NB4 (cell line): ENCODE measurements at regions not wholly inside any gene's neighbourhood (a gene's known extent, or its start where the extent isn't known, plus 50 kb on each side); places are given as distances from the start of the nearest gene placed in this dataset.

ENCODE experiments used
- DNase-seq: peaks from one replicate; pipeline ENCODE4 v3.0.0; 2010; ENCODE audit warnings: low read depth
- H3K4me3 ChIP-seq: one replicate; pipeline ENCODE4 v1.5.1; 2011; ENCODE audit warnings: mild to moderate bottlenecking, low read depth, low read length, moderate library complexity
- MYC ChIP-seq: IDR thresholded peaks from 2 replicates; pipeline ENCODE4 v1.6.1; 2011; ENCODE audit warnings: low read depth, low read length
- POLR2A ChIP-seq: IDR thresholded peaks from 2 replicates; pipeline ENCODE4 v1.6.1; 2011; ENCODE audit warnings: mild to moderate bottlenecking; ENCODE audit not compliant: insufficient read length; ENCODE audit errors: extremely low read depth
- TF ChIP-seq, protein P1 (sequence below): IDR thresholded peaks from one replicate; pipeline ENCODE4 v1.5.1; 2012; ENCODE audit warnings: low read depth, low read length
- TF ChIP-seq, protein P2 (sequence below): IDR thresholded peaks from 2 replicates; pipeline ENCODE4 v1.6.1; 2011; ENCODE audit warnings: low read depth, low read length

DNA sequence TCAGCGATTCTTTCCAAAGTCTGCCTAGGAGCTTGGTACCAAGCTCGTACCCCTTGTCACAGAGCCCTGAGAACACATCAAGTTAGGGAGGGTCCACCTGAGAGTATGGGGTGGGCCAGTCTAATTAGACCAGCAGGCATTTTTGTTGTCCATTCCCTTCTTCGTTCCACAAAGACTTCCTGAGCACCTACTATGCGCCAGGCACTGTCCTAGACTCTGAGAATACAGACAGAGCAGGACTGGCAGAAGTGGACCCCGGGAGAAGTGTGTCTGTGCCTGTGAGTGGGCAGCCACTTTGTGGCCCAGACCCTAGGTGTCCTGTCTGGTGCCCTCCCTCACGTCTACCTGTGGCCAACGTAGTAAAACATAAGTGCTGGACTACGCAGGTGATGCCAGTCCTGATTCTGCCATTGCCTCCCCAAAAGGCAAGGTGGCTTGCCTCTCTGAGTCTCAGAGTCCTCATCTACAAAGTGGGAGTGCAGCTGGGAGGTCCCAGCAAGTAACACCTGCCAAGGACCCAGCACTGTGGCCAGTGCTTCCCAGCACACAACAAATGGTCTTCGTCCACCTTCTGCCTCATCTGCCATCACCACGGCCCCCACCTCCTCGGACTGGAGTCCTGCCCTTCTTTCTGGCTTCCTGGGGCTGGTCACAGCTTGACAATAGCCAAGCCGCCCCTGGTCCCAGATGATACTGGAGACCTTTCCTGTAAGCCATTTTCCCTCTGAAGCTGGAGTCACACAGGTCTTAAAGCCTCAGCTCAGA, 54.3 kb upstream of the DUSP5 start:
- no peak for DNase-seq
- TF ChIP-seq MYC, result no peak
- TF ChIP-seq, protein P1, sequence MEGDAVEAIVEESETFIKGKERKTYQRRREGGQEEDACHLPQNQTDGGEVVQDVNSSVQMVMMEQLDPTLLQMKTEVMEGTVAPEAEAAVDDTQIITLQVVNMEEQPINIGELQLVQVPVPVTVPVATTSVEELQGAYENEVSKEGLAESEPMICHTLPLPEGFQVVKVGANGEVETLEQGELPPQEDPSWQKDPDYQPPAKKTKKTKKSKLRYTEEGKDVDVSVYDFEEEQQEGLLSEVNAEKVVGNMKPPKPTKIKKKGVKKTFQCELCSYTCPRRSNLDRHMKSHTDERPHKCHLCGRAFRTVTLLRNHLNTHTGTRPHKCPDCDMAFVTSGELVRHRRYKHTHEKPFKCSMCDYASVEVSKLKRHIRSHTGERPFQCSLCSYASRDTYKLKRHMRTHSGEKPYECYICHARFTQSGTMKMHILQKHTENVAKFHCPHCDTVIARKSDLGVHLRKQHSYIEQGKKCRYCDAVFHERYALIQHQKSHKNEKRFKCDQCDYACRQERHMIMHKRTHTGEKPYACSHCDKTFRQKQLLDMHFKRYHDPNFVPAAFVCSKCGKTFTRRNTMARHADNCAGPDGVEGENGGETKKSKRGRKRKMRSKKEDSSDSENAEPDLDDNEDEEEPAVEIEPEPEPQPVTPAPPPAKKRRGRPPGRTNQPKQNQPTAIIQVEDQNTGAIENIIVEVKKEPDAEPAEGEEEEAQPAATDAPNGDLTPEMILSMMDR, result no peak
- TF ChIP-seq, protein P2, sequence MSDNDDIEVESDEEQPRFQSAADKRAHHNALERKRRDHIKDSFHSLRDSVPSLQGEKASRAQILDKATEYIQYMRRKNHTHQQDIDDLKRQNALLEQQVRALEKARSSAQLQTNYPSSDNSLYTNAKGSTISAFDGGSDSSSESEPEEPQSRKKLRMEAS, result no peak
- no peak for TF ChIP-seq POLR2A
- no peak overlapping the region for H3K4me3 ChIP-seq

DNA sequence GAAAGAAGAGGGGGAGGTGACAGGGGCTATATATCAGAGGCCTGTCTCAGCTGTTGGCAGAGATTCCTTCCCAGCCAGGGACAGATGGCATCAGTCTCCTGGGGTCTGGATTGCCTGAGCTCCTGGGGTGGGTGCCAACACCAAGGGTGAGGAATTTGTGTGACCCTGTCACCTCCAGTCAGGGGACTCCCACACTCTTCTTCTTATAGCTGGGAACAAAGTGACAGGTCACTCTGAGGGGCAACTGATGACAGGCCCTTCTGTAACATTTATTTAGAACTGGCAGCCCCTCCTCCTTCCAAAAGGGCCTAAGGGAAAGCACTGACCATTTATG, 53.7 kb upstream of the DUSP5 start:
- no peak overlapping the region for H3K4me3 ChIP-seq
- DNase-seq, result no peak
- TF ChIP-seq, protein P2, result no peak
- TF ChIP-seq, protein P1, result no peak
- TF ChIP-seq MYC, result no peak

DNA sequence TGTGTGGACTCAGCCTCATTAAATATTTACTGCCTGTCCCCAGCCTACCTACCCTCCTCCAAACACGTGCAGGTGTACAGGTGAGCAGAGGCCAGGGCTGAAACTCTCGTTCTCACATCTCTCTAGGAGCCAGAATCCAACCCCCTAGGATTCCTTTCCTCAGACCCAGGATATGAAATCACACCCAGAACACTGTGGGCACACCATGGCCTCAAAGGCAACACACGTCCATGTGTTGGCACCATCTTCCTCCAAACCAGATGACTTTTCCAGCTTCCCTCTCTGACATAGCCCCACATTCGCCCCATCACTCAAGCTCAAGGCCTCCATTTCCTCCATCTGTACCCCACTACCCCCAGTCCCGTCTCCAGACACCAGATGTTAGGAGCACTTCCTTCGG, 51.8 kb upstream of the DUSP5 start:
- no peak overlapping the region for H3K4me3 ChIP-seq
- no peak for DNase-seq
- no peak for TF ChIP-seq MYC
- TF ChIP-seq POLR2A, result no peak
- TF ChIP-seq, protein P2, result no peak
- TF ChIP-seq, protein P1, result no peak

DNA sequence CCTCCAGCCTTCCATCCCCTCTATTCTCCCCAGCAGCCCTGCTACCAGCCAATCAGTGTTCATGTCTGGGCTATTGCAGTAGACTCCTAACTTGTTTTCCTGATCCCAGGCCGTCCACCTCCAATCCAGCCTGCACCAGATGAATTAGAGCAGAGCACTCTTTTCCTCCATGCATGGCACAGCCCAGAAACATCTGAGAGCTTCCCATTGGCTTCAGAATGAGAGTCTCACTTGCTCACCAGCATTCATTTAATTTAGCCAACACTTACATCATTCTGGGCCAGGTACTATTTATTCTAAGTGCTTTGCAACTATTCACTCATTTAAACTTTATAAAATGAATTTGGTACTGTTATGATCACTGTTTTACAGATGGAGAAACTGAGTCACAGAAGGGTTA, 51.4 kb upstream of the DUSP5 start:
- DNase-seq, result no peak
- H3K4me3 ChIP-seq, result no peak overlapping the region
- TF ChIP-seq, protein P2, result no peak
- TF ChIP-seq MYC, result no peak
- TF ChIP-seq, protein P1, result no peak
- TF ChIP-seq POLR2A, result no peak

DNA sequence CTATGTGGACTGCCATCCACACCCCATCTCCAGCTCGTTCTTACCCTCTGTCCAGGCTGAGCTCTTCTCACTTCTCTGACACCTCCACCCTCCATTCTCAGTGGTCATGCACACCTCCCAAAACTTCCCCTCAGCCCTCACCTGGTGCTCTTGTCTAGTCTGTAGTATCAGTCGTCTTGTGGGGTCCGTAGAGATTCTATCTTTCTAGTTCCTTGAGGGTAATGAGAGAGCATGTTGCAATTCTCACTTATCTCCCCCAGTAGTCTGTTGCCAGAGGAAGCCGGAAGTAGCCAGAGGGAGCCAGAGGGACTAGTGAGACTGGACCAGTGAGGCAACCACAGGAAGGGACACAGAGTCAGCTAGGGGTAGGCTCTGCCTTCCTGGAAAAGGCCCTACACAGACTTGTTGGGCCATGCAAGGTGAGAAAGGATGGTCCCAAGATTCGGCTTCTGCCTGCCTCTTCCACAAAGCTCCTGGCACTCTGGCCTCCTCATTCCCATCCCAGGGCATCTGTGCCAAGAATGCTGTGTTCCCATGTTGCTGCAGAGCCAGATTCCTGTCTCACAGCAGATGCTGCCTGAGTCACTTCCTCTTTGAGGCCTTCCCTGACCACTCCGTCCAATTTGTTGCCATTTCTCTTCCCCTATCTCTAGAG, 50.6 kb upstream of the DUSP5 start:
- peak; percentile 91 for DNase-seq

More for the DNA sequence above, 50.6 kb upstream of the DUSP5 start:
- TF ChIP-seq MYC (0 out of 2 replicates have a peak, but pooled peaks have one; percentile 16), POLR2A (no peak)
- TF ChIP-seq, protein P2, result no peak
- TF ChIP-seq, protein P1, result peak; percentile 9
- no peak overlapping the region for H3K4me3 ChIP-seq
